ENCODE measurements at regions not wholly inside any gene's neighbourhood (a gene's known extent, or its start where the extent isn't known, plus 50 kb on each side); places are given as distances from the start of the nearest gene placed in this dataset.
A peak's percentile ranks its signal among the peaks of the same experiment; 100 is the strongest.

DNA sequence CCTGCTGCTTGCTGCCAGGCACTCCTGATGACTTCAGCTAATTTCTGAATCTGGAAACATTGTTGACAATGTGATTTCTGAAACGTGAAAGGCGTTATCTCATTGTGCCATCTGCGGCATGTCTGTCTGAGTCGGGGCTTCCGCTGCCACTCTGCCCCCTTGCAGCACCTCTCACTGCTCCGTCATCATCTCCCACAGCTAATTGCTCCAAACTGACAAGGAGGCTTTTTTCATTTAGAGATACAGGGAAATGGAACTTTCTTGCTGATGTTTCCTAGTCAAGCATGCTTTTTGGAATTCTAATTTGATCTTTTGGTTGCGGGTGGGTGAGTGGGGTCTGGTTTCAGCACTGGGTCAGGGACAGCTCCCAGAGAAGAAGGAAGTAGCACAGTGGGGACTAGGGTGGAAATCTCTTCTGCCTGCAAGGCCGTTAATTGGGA is 233.5 kb downstream of the DHX35 start:
- Histone ChIP-seq H2AFZ (no peak overlapping the region), H3K79me2 (ENCODE audit: low read depth) (no peaks in the 10 kb centered on the region), H3F3A (ENCODE audit: insufficient read depth, low read depth) (no peaks in the 10 kb centered on the region), H3K4me3 (no peak overlapping the region), H3K9me3 (ENCODE audit: insufficient read depth, low read depth) (no peaks in the 10 kb centered on the region), H3K4me1 (replicated peaks; ENCODE audit: insufficient read depth) (no peaks in the 10 kb centered on the region), H3K4me2 (no peak overlapping the region), H3K36me3 (ENCODE audit: low read depth) (no peaks in the 10 kb centered on the region), H3K27ac (no peak overlapping the region), H3K27me3 (ENCODE audit: insufficient read depth, low read depth) (no peaks in the 10 kb centered on the region), H3K9me2 (ENCODE audit: insufficient read depth) (no peaks in the 10 kb centered on the region), H4K20me1 (ENCODE audit: insufficient read depth) (no peaks in the 10 kb centered on the region)
- POLR2A ChIA-PET (ENCODE audit: unreplicated experiment) = no interaction called here
- no peak for DNase-seq
- intact Hi-C loops (cut with micrococcal nuclease; ENCODE audit: unreplicated experiment) = no loop called here
- CTCF ChIA-PET = no interaction called here
- no peak for TF ChIP-seq EZH2 (IDR thresholded peaks at IDR 0.05; ENCODE audit: low read depth)
- TF ChIP-seq, protein P1, sequence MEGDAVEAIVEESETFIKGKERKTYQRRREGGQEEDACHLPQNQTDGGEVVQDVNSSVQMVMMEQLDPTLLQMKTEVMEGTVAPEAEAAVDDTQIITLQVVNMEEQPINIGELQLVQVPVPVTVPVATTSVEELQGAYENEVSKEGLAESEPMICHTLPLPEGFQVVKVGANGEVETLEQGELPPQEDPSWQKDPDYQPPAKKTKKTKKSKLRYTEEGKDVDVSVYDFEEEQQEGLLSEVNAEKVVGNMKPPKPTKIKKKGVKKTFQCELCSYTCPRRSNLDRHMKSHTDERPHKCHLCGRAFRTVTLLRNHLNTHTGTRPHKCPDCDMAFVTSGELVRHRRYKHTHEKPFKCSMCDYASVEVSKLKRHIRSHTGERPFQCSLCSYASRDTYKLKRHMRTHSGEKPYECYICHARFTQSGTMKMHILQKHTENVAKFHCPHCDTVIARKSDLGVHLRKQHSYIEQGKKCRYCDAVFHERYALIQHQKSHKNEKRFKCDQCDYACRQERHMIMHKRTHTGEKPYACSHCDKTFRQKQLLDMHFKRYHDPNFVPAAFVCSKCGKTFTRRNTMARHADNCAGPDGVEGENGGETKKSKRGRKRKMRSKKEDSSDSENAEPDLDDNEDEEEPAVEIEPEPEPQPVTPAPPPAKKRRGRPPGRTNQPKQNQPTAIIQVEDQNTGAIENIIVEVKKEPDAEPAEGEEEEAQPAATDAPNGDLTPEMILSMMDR (conservative IDR thresholded peaks at IDR 0.05) = no peak
- no TSS peak for BruUV-seq (replicated peaks)

DNA sequence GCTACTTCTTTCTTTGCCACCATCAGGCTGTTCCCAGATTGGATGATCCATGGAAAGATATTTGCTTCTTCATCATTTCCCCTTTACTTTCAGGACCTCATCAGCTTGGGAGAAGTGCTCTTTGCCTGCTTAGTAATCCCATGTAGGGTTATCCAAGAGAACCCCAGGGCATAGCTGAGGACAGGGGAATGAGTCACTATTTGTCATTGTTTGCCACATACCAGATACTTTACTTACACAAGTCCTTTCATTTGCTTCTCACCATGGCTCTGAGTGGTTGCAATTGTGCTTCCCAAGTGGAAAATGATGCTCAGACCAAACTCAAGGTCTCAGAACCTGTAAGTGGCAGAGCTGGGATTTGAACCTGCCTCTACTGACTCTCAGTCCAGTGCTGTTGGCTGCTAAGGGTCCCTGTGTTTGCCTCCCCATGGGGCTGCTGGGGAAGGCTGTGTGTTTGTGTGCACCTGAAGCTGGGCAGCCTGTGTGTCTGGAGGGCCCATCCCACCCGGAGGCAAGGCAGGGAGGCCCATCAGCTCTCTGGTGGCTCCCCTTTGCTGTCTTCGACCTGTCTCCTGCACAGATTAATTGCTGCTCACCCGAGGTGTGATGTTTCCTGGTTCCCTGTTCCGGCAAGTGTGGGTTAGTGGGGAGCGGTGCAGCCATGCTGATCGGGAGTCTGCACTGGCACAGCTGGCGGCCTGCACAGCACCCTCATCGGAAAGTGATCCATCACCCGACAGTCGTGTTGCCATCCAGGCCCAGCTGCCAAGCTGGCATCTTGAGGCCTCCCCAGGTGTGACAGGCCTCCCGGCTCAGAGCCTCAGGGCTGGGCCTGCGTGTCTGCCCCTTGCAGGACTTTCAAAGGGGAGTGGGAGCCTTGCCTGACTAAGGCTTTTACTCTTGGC is 228.8 kb downstream of the DHX35 start:
- no peak overlapping the region for H3K4me3 ChIP-seq
- intact Hi-C loops (cut with micrococcal nuclease; ENCODE audit: unreplicated experiment) = no loop called here
- H4K20me1 ChIP-seq (ENCODE audit: insufficient read depth) = no peaks in the 10 kb centered on the region
- H3K9me2 ChIP-seq (ENCODE audit: insufficient read depth) = no peaks in the 10 kb centered on the region
- no peak overlapping the region for H3K4me2 ChIP-seq
- peak in 1 of 2 experiments; percentile 79 for DNase-seq
- 0 out of 2 replicates have a peak, but pooled peaks cover 2% of the 10 kb centered on the region for H3F3A ChIP-seq (ENCODE audit: insufficient read depth, low read depth)
- H3K4me1 ChIP-seq (replicated peaks; ENCODE audit: insufficient read depth) = 0 out of 2 replicates have a peak, but pooled peaks cover 3% of the 10 kb centered on the region
- ChIA-PET CTCF (no interaction called here), POLR2A (ENCODE audit: unreplicated experiment) (no interaction called here)
- no peaks in the 10 kb centered on the region for H3K9me3 ChIP-seq (ENCODE audit: insufficient read depth, low read depth)
- no peaks in the 10 kb centered on the region for H3K79me2 ChIP-seq (ENCODE audit: low read depth)
- no peak overlapping the region for H2AFZ ChIP-seq
- H3K27ac ChIP-seq = no peak overlapping the region
- H3K36me3 ChIP-seq (ENCODE audit: low read depth) = no peaks in the 10 kb centered on the region
- BruUV-seq (replicated peaks) = no TSS peak
- TF ChIP-seq, protein P1 (conservative IDR thresholded peaks at IDR 0.05) = no peak
- TF ChIP-seq EZH2 (IDR thresholded peaks at IDR 0.05; ENCODE audit: low read depth) = no peak
- H3K27me3 ChIP-seq (ENCODE audit: insufficient read depth, low read depth) = no peaks in the 10 kb centered on the region

GRCh38 chr20:39188266-39188765 is 226.2 kb downstream of the DHX35 start:
- Histone ChIP-seq H3K27ac (no peak overlapping the region), H3K4me3 (no peak overlapping the region), H3K4me1 (replicated peaks; ENCODE audit: insufficient read depth) (0 out of 2 replicates have a peak, but pooled peaks cover 3% of the 10 kb centered on the region), H3K79me2 (ENCODE audit: low read depth) (no peaks in the 10 kb centered on the region), H3K36me3 (ENCODE audit: low read depth) (no peaks in the 10 kb centered on the region), H3K9me2 (ENCODE audit: insufficient read depth) (no peaks in the 10 kb centered on the region), H3K9me3 (ENCODE audit: insufficient read depth, low read depth) (no peaks in the 10 kb centered on the region), H3K4me2 (no peak overlapping the region), H4K20me1 (ENCODE audit: insufficient read depth) (no peaks in the 10 kb centered on the region), H3K27me3 (ENCODE audit: insufficient read depth, low read depth) (no peaks in the 10 kb centered on the region), H3F3A (ENCODE audit: insufficient read depth, low read depth) (0 out of 2 replicates have a peak, but pooled peaks cover 2% of the 10 kb centered on the region), H2AFZ (no peak overlapping the region)
- DNase-seq = no peak
- POLR2A ChIA-PET (ENCODE audit: unreplicated experiment) = no interaction called here
- CTCF ChIA-PET = no interaction called here
- TF ChIP-seq EZH2 (IDR thresholded peaks at IDR 0.05; ENCODE audit: low read depth) = no peak
- TF ChIP-seq, protein P1 (conservative IDR thresholded peaks at IDR 0.05) = no peak
- intact Hi-C loops (cut with micrococcal nuclease; ENCODE audit: unreplicated experiment) = no loop called here
- no TSS peak for BruUV-seq (replicated peaks)
